C4-2B (cell line): ENCODE measurements at regions not wholly inside any gene's neighbourhood (a gene's known extent, or its start where the extent isn't known, plus 50 kb on each side); places are given as distances from the start of the nearest gene placed in this dataset.

ENCODE experiments used
- ZFX ChIP-seq: fragments of 450-650 bp; IDR thresholded peaks from 2 replicates; pipeline ENCODE4 v1.6.1; 2017
- TF ChIP-seq, protein P1 (sequence below): fragments of 450-650 bp; conservative IDR thresholded peaks from 2 replicates; pipeline ENCODE4 v1.5.1; 2017; ENCODE audit warnings: mild to moderate bottlenecking

DNA sequence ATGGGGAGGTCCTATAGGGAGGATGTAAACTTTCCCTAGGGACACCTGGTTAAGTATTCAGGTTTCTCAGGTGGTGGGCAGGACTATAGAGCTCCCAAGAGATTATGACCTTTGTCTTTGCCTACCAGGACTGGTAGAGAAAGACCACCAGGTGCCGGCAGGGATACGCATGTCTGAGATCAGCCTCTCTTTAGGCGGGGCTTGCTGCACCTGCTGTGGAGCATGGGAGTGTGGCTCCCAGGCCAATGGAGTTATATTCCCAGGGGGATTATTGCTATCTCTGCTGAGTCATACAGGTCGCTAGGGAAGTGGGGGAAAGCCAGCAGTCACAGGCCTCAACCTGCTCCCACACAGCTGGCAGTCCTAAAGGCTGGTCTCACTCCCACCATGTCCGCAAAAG lies 280.5 kb upstream of the MMS22L start:
- TF ChIP-seq, protein P1, sequence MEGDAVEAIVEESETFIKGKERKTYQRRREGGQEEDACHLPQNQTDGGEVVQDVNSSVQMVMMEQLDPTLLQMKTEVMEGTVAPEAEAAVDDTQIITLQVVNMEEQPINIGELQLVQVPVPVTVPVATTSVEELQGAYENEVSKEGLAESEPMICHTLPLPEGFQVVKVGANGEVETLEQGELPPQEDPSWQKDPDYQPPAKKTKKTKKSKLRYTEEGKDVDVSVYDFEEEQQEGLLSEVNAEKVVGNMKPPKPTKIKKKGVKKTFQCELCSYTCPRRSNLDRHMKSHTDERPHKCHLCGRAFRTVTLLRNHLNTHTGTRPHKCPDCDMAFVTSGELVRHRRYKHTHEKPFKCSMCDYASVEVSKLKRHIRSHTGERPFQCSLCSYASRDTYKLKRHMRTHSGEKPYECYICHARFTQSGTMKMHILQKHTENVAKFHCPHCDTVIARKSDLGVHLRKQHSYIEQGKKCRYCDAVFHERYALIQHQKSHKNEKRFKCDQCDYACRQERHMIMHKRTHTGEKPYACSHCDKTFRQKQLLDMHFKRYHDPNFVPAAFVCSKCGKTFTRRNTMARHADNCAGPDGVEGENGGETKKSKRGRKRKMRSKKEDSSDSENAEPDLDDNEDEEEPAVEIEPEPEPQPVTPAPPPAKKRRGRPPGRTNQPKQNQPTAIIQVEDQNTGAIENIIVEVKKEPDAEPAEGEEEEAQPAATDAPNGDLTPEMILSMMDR, result no peak
- no peak for TF ChIP-seq ZFX
